ENCODE measurements at regions not wholly inside any gene's neighbourhood (a gene's known extent, or its start where the extent isn't known, plus 50 kb on each side); places are given as distances from the start of the nearest gene placed in this dataset.

DNA sequence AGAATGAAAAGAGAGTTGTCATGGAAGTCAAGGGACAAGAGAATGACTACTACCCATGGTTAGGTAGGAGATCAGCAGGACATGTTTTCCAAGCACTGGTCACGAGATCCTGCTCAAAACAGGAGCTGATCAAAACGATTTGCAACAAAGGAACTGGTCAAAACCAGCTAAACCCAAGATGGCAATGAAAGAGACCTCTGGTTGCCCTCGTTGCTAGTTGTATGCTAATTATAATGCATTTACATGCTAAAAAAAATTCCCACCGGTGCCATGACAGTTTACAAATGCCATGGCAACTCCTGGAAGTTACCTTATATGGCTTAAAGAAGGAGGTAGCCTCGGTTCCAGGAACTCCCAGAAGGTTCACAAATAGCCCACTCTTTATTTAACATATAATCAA is 95.0 kb upstream of the OTX2 start:
- TF ChIP-seq, protein P1, sequence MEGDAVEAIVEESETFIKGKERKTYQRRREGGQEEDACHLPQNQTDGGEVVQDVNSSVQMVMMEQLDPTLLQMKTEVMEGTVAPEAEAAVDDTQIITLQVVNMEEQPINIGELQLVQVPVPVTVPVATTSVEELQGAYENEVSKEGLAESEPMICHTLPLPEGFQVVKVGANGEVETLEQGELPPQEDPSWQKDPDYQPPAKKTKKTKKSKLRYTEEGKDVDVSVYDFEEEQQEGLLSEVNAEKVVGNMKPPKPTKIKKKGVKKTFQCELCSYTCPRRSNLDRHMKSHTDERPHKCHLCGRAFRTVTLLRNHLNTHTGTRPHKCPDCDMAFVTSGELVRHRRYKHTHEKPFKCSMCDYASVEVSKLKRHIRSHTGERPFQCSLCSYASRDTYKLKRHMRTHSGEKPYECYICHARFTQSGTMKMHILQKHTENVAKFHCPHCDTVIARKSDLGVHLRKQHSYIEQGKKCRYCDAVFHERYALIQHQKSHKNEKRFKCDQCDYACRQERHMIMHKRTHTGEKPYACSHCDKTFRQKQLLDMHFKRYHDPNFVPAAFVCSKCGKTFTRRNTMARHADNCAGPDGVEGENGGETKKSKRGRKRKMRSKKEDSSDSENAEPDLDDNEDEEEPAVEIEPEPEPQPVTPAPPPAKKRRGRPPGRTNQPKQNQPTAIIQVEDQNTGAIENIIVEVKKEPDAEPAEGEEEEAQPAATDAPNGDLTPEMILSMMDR (optimal IDR thresholded peaks at IDR 0.05 in 1 of 3, IDR thresholded peaks at IDR 0.05 in 1 of 3, conservative IDR thresholded peaks at IDR 0.05 in 1 of 3; ENCODE audit: extremely low read depth in 1 of 3, insufficient read depth in 2 of 3, low read length in 3 of 3) = no peak
- no peak for TF ChIP-seq EZH2 (IDR thresholded peaks at IDR 0.05; ENCODE audit: low read length)

All from keratinocyte (primary cell).